Cardiac septum (tissue), 1 donor: ENCODE measurements at regions not wholly inside any gene's neighbourhood (a gene's known extent, or its start where the extent isn't known, plus 50 kb on each side); places are given as distances from the start of the nearest gene placed in this dataset.
A peak's percentile ranks its signal among the peaks of the same experiment; 100 is the strongest.
"Not testable (repeated sequence)": the region's sequence is repeated elsewhere in the genome, so short reads cannot be mapped to it uniquely, and the experiment has no call there.

Source experiments
- DNase-seq: peaks from one replicate; pipeline ENCODE4 v3.0.0-alpha.2; 2020; ENCODE audit warnings: low spot score
- intact Hi-C: fragments of 100-400 bp; cut with DNase I; formaldehyde crosslinking; loops from one replicate; pipeline ENCODE4 v1.14.0; 2022
- donor health status: DM: no; HTN: no; CAD: no.

GRCh38 chr7:10733747-10734146 lies 239.9 kb upstream of the PHF14 start:
- DNase-seq: no peak
- intact Hi-C loops: no loop called here

- intact Hi-C loops: no loop called here
- DNase-seq: no peak
Observed at GRCh38 chr7:10734595-10734994, 239.1 kb upstream of the PHF14 start.

GRCh38 chr7:10739401-10739800 lies 234.3 kb upstream of the PHF14 start:
- intact Hi-C loops: no loop called here
- no peak for DNase-seq

GRCh38 chr7:10740805-10741204 lies 232.9 kb upstream of the PHF14 start:
- no peak for DNase-seq
- intact Hi-C loops: no loop called here

GRCh38 chr7:10756981-10757380 lies 216.7 kb upstream of the PHF14 start:
- intact Hi-C loops: no loop called here
- DNase-seq: no peak

GRCh38 chr7:10759120-10759519 lies 214.6 kb upstream of the PHF14 start:
- DNase-seq: no peak
- intact Hi-C loops: no loop called here

GRCh38 chr7:10767771-10768170 lies 205.9 kb upstream of the PHF14 start:
- no peak for DNase-seq
- intact Hi-C loops: no loop called here

- intact Hi-C loops: no loop called here
- no peak for DNase-seq
Observed at GRCh38 chr7:10770176-10770575, 203.5 kb upstream of the PHF14 start.

- intact Hi-C loops: no loop called here
- no peak for DNase-seq
Observed at GRCh38 chr7:10773430-10773829, 200.2 kb upstream of the PHF14 start.

GRCh38 chr7:10779465-10780399 lies 193.9 kb upstream of the PHF14 start:
- intact Hi-C loops: no loop called here
- DNase-seq: no peak

- intact Hi-C loops: no loop called here
- peak; percentile 63 for DNase-seq
Observed at GRCh38 chr7:10780400-10780747, 193.3 kb upstream of the PHF14 start.

- intact Hi-C loops, DNase-seq: not testable (repeated sequence)
Observed at GRCh38 chr7:10786976-10787375, 186.7 kb upstream of the PHF14 start.

- no peak for DNase-seq
- intact Hi-C loops: no loop called here
Observed at GRCh38 chr7:10789170-10789569, 184.5 kb upstream of the PHF14 start.

GRCh38 chr7:10790910-10791309 lies 182.8 kb upstream of the PHF14 start:
- intact Hi-C loops: no loop called here
- no peak for DNase-seq

- DNase-seq: no peak
- intact Hi-C loops: no loop called here
Observed at GRCh38 chr7:10793995-10794775, 179.5 kb upstream of the PHF14 start.

GRCh38 chr7:10797157-10797556 lies 176.5 kb upstream of the PHF14 start:
- intact Hi-C loops: no loop called here
- DNase-seq: no peak

GRCh38 chr7:10798044-10798443 lies 175.6 kb upstream of the PHF14 start:
- intact Hi-C loops: no loop called here
- no peak for DNase-seq

GRCh38 chr7:10799475-10799874 lies 174.2 kb upstream of the PHF14 start:
- intact Hi-C loops: no loop called here
- DNase-seq: no peak

- no peak for DNase-seq
- intact Hi-C loops: no loop called here
Observed at GRCh38 chr7:10802011-10802410, 171.7 kb upstream of the PHF14 start.

GRCh38 chr7:10802526-10802925 lies 171.1 kb upstream of the PHF14 start:
- intact Hi-C loops: no loop called here

GRCh38 chr7:10803720-10804119 lies 170.0 kb upstream of the PHF14 start:
- intact Hi-C loops: no loop called here

More at GRCh38 chr7:10802526-10802925, 171.1 kb upstream of the PHF14 start:
- DNase-seq: no peak

More at GRCh38 chr7:10803720-10804119, 170.0 kb upstream of the PHF14 start:
- no peak for DNase-seq
